ENCODE measurements at regions not wholly inside any gene's neighbourhood (a gene's known extent, or its start where the extent isn't known, plus 50 kb on each side); places are given as distances from the start of the nearest gene placed in this dataset.

DNA sequence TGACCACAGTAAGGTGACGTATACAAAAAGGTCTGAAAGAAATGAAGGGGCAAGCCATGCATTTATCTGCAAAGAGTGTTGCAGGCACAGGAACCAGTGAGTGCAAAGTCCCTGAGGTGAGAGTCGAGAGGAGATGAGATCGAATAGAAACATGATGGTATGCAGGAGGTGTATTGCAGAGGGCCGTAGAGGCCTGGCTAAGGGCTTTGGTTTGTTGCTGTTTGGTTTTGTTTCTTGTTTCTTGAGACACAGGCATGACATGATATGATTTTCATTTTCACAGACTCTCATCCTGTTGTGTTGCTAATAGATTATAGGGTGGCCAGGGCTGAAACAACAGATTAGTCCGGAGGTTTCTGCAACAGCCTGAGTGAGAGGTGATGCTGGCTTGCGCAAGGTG is 80.4 kb downstream of the HSPH1 start:
- H3K9me3 ChIP-seq (ENCODE audit: control insufficient read depth, insufficient read depth, low read length): no peaks in the 10 kb centered on the region
- H3K4me1 ChIP-seq (ENCODE audit: insufficient read depth, low read length): no peaks in the 10 kb centered on the region
- no peak overlapping the region for H3K9ac ChIP-seq (ENCODE audit: low read depth, low read length)
- H3K36me3 ChIP-seq (ENCODE audit: insufficient read depth, low read length): no peaks in the 10 kb centered on the region

DNA sequence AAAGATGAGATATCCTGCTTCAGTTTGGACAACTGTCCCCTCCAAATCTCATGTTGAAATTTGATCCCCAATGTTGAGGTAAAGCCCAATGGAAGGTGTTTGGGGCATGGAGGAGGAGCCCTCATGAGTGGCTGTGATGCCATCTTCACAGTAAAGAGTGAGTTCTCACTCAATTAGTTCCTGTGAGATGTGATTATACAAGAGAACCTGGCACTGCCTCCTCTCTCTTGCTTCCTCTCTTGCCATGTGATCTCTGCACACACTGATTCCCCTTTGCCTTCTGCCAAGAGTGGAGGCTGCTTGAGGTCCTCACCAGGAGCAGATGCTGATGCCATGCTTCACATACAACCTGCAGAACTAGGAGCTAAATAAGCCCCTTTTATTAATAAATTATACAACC is 86.9 kb downstream of the HSPH1 start:
- Histone ChIP-seq H3K36me3 (ENCODE audit: insufficient read depth, low read length) (no peaks in the 10 kb centered on the region), H3K9me3 (ENCODE audit: control insufficient read depth, insufficient read depth, low read length) (no peaks in the 10 kb centered on the region), H3K9ac (ENCODE audit: low read depth, low read length) (no peak overlapping the region), H3K4me1 (ENCODE audit: insufficient read depth, low read length) (0 out of 2 replicates have a peak, but pooled peaks cover 6% of the 10 kb centered on the region)

DNA sequence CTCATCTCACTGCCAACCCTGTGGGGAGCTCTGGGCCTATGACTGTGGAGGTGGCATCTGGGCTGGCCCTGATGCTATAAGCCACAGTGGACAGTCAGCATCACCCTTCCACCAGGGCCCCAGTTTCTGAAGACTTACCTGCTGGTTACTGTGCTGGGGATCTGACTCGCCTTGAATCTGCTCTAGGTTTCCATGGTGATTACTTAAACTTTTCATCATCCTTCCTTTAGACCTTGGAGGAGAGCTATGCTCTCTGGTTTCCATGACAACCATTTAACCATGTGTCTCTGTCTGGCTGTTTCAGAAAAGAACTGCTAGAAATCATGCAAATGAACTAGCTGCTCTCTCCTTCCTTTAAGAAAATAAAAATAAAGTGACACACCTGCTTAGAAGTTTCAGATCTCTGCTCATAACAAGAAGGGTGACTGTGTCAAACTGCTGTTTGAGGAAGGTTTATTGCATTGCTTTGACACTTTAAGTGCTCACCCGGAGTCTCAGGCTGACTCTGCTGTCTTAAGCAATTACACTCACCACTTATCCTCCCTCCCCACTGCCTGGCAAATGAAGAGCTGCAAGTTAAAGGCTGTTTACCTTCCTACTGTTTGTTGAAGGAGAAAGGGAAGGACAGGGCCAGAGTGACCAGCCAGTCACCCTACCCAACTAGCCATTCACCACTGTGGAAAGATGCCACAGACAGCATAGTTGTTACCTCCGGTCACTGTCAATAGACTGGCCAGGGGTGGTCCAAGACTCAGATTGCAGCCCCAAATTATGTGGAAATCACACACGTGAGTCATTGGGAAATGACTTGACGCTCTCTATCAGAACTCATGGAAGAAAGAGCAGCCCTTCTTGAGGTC is 87.6 kb downstream of the HSPH1 start:
- Histone ChIP-seq H3K4me1 (ENCODE audit: insufficient read depth, low read length) (0 out of 2 replicates have a peak, but pooled peaks cover 6% of the 10 kb centered on the region), H3K36me3 (ENCODE audit: insufficient read depth, low read length) (no peaks in the 10 kb centered on the region), H3K9ac (ENCODE audit: low read depth, low read length) (no peak overlapping the region), H3K9me3 (ENCODE audit: control insufficient read depth, insufficient read depth, low read length) (no peaks in the 10 kb centered on the region)

DNA sequence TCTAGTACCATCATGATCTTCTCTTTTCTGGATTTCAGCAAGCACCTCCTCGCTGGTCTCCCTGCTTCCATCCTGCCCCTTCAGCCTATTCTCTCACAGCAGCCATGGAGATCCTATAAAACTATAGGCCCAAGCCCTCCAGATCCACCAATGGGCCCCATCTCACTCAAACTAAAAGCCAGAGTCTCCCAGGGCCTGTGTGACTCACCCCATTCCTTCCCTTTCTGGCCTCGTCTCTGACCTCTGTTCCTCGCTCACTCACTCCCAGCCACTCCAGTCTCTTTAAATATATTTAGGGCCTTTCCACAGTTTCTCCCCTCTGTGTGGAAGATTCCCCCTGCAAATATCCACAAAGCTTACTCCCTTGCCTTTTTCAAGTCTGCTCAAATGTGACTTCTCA is 89.7 kb downstream of the HSPH1 start:
- H3K4me1 ChIP-seq (ENCODE audit: insufficient read depth, low read length): 0 out of 2 replicates have a peak, but pooled peaks cover 6% of the 10 kb centered on the region
- no peak overlapping the region for H3K9ac ChIP-seq (ENCODE audit: low read depth, low read length)
- H3K36me3 ChIP-seq (ENCODE audit: insufficient read depth, low read length): no peaks in the 10 kb centered on the region
- no peaks in the 10 kb centered on the region for H3K9me3 ChIP-seq (ENCODE audit: control insufficient read depth, insufficient read depth, low read length)

DNA sequence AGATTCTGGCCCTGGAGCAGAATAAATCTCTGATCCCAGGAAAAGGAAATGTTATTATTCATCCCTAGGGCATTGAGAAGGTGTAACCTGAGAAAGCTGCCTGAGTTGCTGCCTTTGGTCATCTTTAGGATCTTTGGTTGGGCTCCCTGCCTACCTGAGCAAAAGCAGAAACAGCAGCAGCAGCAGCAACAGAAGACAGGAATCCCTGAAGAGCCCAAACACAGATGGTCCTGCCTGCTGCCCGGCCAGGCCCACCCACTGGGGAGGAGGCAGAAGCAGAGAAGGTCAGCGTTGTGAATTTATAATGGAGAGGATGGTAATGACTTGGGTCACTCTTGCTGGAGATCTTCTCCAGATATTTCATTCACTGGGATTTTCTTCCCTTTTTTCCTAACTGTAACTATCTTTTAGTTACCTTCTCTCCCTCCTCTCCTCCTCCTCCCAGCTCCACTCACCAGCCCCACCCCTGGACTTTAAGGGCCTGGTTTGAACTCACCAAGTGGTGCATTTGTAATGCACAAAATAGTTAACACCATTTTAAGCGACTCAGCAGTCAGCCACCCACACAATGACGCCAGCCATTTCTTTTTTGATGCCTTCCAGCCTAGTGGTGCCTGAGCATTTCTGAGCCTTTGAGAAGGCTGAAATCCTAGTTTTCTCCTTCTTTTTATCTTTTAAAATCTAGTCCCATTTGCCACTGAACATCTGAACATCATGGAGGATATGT is 91.7 kb downstream of the HSPH1 start:
- no peaks in the 10 kb centered on the region for H3K36me3 ChIP-seq (ENCODE audit: insufficient read depth, low read length)

DNA sequence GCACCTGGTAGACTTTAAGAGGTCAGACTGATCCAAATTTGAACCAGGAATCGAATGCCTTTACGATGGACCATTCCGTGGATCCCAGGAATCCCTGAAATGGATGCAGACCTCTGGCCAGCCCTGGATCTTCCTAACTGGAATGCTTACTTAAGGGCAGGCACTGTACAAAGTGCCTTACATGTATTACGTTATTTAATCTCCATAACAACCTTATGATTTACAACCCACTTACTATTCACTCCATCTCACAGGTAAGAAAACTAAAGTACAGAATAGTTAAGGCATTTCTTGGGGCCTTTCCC is 93.6 kb downstream of the HSPH1 start:
- H3K36me3 ChIP-seq (ENCODE audit: insufficient read depth, low read length): no peaks in the 10 kb centered on the region
- no peak overlapping the region for H3K9ac ChIP-seq (ENCODE audit: low read depth, low read length)
- 0 out of 2 replicates have a peak, but pooled peaks cover 6% of the 10 kb centered on the region for H3K4me1 ChIP-seq (ENCODE audit: insufficient read depth, low read length)

More for the DNA sequence above, 91.7 kb downstream of the HSPH1 start:
- Histone ChIP-seq H3K9ac (ENCODE audit: low read depth, low read length) (no peak overlapping the region), H3K4me1 (ENCODE audit: insufficient read depth, low read length) (0 out of 2 replicates have a peak, but pooled peaks cover 6% of the 10 kb centered on the region), H3K9me3 (ENCODE audit: control insufficient read depth, insufficient read depth, low read length) (no peaks in the 10 kb centered on the region)

DNA sequence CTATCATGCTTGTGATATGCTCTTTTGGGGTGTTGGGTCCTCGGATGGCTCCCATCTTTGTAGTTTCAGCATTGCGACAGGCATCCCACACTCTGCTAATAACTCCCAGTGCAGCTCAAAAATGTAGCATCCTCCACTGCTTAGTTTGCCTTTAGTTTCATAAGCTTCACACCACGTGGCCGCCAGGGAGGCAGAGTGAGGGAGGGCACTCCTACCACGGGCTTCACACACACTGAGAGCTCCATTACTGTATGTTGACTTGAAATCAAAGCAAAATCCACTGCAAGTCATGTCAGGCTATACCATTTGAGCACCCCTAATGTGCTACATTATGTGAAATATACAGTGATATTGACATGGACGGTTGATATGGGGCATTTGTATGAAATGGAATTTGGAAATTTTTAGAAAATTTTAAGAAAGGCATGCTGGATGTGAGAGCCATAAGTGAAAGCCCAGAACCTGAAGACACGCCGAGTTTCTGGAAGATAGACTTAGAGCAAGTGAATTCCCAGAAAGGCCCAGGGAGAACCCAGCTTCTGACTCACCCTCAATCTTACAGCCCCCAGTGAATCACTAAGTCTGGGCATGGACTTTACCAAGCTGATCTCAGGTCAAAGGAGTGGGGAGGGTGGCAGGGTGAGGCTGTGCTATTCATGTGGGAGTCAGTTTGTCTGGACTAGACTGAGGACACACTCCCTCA is 94.1 kb downstream of the HSPH1 start:
- Histone ChIP-seq H3K9ac (ENCODE audit: low read depth, low read length) (no peak overlapping the region), H3K9me3 (ENCODE audit: control insufficient read depth, insufficient read depth, low read length) (no peaks in the 10 kb centered on the region), H3K4me1 (ENCODE audit: insufficient read depth, low read length) (0 out of 2 replicates have a peak, but pooled peaks cover 6% of the 10 kb centered on the region), H3K36me3 (ENCODE audit: insufficient read depth, low read length) (no peaks in the 10 kb centered on the region)

More for the DNA sequence above, 93.6 kb downstream of the HSPH1 start:
- H3K9me3 ChIP-seq (ENCODE audit: control insufficient read depth, insufficient read depth, low read length): no peaks in the 10 kb centered on the region

DNA sequence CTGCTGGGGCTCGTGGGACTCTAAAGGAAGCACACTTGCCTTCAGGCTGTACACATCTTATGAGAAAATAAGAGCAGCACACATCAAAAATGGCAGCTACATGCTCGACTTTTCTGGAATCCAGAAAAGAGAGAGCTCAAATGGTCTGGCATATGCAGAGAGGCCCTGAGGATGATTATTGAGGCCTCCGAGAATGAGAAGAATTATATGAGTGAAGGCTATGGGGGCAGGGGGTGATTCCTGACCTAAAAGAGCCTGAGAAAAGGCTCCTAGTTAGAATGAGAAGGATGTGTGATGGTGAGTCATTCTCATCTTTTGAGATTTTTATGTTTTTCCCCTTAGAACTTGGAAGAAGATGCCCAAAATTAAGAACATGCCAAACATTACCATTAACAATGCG is 97.1 kb downstream of the HSPH1 start:
- H3K9ac ChIP-seq (ENCODE audit: low read depth, low read length): no peak overlapping the region
- no peaks in the 10 kb centered on the region for H3K4me1 ChIP-seq (ENCODE audit: insufficient read depth, low read length)
- H3K36me3 ChIP-seq (ENCODE audit: insufficient read depth, low read length): no peaks in the 10 kb centered on the region
- H3K9me3 ChIP-seq (ENCODE audit: control insufficient read depth, insufficient read depth, low read length): no peaks in the 10 kb centered on the region

DNA sequence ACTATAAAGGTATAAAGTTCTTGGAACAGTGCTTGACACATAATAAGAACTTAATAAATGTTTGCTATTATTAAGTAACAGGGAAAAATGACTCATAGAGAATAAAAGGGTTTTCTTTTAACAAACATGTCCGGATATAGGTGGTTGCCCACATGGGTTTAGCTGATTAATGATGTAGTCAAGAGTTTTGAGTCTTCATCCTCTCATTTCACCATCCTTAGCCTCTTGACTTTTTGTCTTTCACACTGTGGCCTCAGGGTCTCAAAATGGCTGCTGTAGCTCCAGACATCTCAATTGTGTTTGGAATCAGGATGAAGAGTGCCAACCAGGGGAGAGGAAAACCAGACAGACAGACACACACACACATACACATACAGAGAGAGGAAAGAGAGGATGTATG is 97.9 kb downstream of the HSPH1 start:
- Histone ChIP-seq H3K9me3 (ENCODE audit: control insufficient read depth, insufficient read depth, low read length) (no peaks in the 10 kb centered on the region), H3K4me1 (ENCODE audit: insufficient read depth, low read length) (no peaks in the 10 kb centered on the region), H3K36me3 (ENCODE audit: insufficient read depth, low read length) (no peaks in the 10 kb centered on the region), H3K9ac (ENCODE audit: low read depth, low read length) (no peak overlapping the region)

DNA sequence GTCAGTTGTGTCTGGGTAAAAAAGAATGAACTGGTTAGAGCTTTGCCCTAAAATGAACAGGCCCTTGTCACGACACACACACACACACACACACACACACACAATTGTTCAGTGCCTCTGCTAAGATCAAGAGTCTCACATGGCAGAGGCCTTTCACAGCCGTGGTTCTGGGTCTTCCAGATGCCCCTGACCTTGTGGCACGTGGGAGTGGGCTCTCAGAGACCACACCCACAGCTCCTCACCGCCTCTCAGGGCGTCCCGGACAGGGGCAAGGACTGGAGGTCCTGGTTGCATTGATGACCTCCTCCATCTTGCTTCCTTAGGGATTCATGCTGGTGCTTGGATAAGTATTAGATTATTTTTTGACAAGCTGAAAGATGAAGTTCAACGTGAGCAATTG is 101.0 kb downstream of the HSPH1 start:
- no peaks in the 10 kb centered on the region for H3K9me3 ChIP-seq (ENCODE audit: control insufficient read depth, insufficient read depth, low read length)
- no peak overlapping the region for H3K9ac ChIP-seq (ENCODE audit: low read depth, low read length)
- no peaks in the 10 kb centered on the region for H3K4me1 ChIP-seq (ENCODE audit: insufficient read depth, low read length)
- H3K36me3 ChIP-seq (ENCODE audit: insufficient read depth, low read length): no peaks in the 10 kb centered on the region

DNA sequence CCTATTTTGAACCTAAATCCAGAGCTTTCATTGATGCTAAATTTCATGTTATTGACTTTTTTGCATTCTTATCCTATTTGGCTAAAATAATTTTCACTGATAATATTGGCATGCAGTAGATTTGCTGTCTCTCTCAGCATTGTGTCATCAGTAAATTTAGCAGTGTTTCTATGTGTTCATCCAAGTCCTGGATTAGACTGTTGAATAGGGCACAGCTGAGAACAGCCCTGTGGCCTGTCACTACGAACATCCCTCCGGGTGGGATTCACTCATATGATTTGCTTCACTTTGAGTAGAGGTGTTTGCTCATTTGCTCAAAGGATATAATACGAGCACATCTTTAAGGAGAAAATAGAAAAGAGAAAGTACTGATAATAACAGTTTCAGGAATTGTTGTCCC is 101.5 kb downstream of the HSPH1 start:
- Histone ChIP-seq H3K9me3 (ENCODE audit: control insufficient read depth, insufficient read depth, low read length) (no peaks in the 10 kb centered on the region), H3K9ac (ENCODE audit: low read depth, low read length) (no peak overlapping the region), H3K4me1 (ENCODE audit: insufficient read depth, low read length) (no peaks in the 10 kb centered on the region), H3K36me3 (ENCODE audit: insufficient read depth, low read length) (no peaks in the 10 kb centered on the region)

DNA sequence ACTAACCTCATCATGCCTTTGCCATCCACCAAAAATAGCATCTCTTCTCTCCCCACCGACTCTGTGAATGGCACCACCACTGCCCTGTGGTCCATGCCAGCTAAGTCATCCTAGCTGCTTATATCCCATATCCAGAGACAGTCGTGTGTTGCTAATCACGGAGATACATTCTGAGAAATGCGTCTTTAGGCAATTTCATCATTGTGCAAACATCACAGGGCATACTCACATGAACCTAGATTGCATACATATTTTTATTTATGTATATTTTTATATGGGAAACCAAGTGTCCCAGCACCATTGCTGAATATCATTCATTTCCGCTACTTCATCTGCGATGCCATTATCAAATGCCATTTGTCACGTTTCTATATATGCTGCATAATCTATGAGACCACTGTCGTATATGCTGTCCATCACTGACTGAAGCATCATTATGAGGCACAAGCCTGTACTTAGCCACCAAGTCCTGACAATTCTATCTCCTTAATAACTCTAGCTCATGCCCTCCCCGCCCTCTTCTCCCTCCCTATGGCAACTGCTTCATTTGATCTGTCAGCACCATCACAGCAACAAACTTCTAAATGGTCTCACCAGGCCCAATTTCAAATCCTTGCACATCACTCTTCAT is 104.2 kb downstream of the HSPH1 start:
- Histone ChIP-seq H3K9me3 (ENCODE audit: control insufficient read depth, insufficient read depth, low read length) (no peaks in the 10 kb centered on the region), H3K4me1 (ENCODE audit: insufficient read depth, low read length) (no peaks in the 10 kb centered on the region), H3K9ac (ENCODE audit: low read depth, low read length) (no peak overlapping the region), H3K36me3 (ENCODE audit: insufficient read depth, low read length) (no peaks in the 10 kb centered on the region)

DNA sequence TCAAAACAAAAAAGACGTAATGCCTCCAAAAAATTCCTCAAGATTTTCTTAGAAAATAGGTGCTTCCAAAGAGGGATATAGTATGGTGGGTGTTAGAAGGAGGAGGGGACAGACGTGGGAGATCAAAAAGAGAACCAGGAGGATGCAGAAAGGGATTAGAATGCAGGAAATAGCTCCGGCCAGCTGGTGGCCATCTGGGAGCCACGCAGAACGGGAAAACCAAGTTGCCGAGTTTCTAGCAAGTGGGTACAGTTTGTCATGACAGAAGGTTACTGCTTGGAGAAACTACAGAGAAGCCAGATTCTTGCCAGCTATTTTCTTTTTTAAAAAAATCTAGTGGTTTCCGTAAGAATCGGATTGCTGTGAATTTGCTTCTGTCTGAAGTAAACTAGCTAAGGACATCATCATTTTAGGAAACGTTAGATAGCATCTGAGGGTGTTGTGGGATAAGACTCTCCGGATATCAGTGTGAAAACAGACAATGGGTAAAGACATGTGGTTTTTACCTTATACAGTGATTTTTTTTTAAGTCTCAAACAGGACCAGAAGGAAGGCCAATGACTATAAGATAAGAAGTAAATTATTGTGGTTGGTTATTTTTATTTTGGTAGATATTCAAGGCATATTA is 104.9 kb downstream of the HSPH1 start:
- Histone ChIP-seq H3K9ac (ENCODE audit: low read depth, low read length) (no peak overlapping the region), H3K4me1 (ENCODE audit: insufficient read depth, low read length) (no peaks in the 10 kb centered on the region), H3K36me3 (ENCODE audit: insufficient read depth, low read length) (no peaks in the 10 kb centered on the region), H3K9me3 (ENCODE audit: control insufficient read depth, insufficient read depth, low read length) (no peaks in the 10 kb centered on the region)

DNA sequence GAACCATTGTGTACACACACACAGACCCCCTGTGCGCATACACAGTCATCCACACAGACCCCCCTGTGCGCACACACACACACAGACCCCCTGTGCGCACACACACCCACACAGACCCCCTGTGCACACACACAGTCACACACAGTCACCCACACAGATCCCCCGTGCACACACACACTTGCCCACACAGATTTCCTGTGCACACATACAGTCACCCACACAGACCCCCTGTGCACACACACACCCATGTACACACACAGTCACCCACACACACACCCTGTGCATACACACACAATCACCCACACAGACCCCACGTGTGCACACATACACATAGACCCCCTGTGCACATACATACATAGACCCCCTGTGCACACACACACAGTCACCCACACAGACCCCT is 106.1 kb downstream of the HSPH1 start:
- Histone ChIP-seq H3K9me3 (ENCODE audit: control insufficient read depth, insufficient read depth, low read length) (no peaks in the 10 kb centered on the region), H3K4me1 (ENCODE audit: insufficient read depth, low read length) (no peaks in the 10 kb centered on the region), H3K36me3 (ENCODE audit: insufficient read depth, low read length) (no peaks in the 10 kb centered on the region), H3K9ac (ENCODE audit: low read depth, low read length) (no peak overlapping the region)
